Thoracic aorta (tissue), 2 donors: ENCODE measurements at regions not wholly inside any gene's neighbourhood (a gene's known extent, or its start where the extent isn't known, plus 50 kb on each side); places are given as distances from the start of the nearest gene placed in this dataset.

ENCODE experiments used
- ATAC-seq: fragments of 150-250 bp; one replicate; pipeline ENCODE4 v1.8.0; 2017; ENCODE audit warnings: low read depth; ENCODE audit not compliant: insufficient number of reproducible peaks, low FRiP score
- DNase-seq: peaks from one replicate; pipeline ENCODE4 v3.0.0-alpha.2; 2020; ENCODE audit warnings: low spot score
- H3K27ac ChIP-seq, 2 donors: fragments of 200-600 bp; sonication (generic); 1 replicate in 1 of 2; 2 replicates in 1 of 2; pipeline ENCODE4 v1.5.1; 2016; ENCODE audit warnings: mild to moderate bottlenecking in 2 of 2, moderate library complexity in 2 of 2
- H3K27me3 ChIP-seq: fragments of 200-600 bp; sonication (generic); replicated peaks from 2 replicates; pipeline ENCODE4 v1.6.0; 2016; ENCODE audit warnings: mild to moderate bottlenecking; ENCODE audit not compliant: insufficient read depth
- H3K36me3 ChIP-seq: fragments of 200-600 bp; sonication (generic); one replicate; pipeline ENCODE4 v1.5.1; 2016
- H3K4me1 ChIP-seq, 2 donors: fragments of 200-600 bp; sonication (generic); 1 replicate in 1 of 2; 2 replicates in 1 of 2; pipeline versions ENCODE4 v1.5.1 to v1.6.0; 2016; ENCODE audit warnings: low read depth in 2 of 2, mild to moderate bottlenecking in 1 of 2; ENCODE audit not compliant: control insufficient read depth in 1 of 2
- H3K4me3 ChIP-seq: fragments of 200-600 bp; sonication (generic); 2 replicates; pipeline ENCODE4 v1.5.1; 2016; ENCODE audit warnings: mild to moderate bottlenecking
- H3K9me3 ChIP-seq: fragments of 200-600 bp; sonication (generic); 2 replicates; pipeline ENCODE4 v1.5.1; 2016
- TF ChIP-seq, protein P1 (sequence below): fragments of 200-600 bp; sonication (generic); IDR thresholded peaks from one replicate; pipeline ENCODE4 v1.5.1; 2019; ENCODE audit warnings: antibody characterized with exemption

DNA sequence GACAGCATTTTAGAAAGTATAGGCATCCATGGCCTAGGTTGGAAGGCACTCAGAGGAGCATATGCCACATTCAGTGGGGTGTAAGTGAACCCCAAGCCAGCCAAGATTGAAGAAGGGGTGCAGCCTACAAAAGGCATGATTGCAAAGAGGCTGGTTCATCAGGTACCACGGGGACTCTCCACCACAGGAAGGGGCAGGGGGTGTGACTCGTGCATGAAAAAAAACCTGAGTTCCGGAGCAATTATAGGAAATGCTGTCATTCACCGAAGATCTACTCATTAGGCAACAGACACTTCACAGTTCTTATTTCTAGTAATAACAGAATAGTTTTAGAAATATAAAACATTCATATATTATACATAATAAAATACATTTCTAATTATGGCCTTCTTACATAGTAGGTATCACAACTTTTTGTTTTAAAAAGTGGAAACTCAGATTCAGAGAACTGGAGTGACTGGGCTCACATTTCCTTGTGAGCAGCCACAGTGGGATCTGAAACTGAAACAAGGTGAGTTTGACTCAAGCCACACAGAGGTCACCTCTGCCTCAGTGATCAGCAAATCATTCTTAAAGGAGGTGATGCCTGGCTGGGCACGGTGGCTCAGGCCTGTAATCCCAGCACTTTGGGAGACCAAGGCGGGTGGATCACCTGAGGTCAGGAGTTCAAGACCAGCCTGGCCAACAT lies 188.4 kb upstream of the GYPC start:
- Histone ChIP-seq H3K36me3 (no peaks in the 10 kb centered on the region), H3K4me3 (no peak overlapping the region), H3K4me1 (no peaks in the 10 kb centered on the region), H3K9me3 (no peaks in the 10 kb centered on the region), H3K27me3 (no peaks in the 10 kb centered on the region), H3K27ac (no peak overlapping the region)
- TF ChIP-seq, protein P1, sequence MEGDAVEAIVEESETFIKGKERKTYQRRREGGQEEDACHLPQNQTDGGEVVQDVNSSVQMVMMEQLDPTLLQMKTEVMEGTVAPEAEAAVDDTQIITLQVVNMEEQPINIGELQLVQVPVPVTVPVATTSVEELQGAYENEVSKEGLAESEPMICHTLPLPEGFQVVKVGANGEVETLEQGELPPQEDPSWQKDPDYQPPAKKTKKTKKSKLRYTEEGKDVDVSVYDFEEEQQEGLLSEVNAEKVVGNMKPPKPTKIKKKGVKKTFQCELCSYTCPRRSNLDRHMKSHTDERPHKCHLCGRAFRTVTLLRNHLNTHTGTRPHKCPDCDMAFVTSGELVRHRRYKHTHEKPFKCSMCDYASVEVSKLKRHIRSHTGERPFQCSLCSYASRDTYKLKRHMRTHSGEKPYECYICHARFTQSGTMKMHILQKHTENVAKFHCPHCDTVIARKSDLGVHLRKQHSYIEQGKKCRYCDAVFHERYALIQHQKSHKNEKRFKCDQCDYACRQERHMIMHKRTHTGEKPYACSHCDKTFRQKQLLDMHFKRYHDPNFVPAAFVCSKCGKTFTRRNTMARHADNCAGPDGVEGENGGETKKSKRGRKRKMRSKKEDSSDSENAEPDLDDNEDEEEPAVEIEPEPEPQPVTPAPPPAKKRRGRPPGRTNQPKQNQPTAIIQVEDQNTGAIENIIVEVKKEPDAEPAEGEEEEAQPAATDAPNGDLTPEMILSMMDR, result no peak
- ATAC-seq, result no peak
- no peak for DNase-seq

DNA sequence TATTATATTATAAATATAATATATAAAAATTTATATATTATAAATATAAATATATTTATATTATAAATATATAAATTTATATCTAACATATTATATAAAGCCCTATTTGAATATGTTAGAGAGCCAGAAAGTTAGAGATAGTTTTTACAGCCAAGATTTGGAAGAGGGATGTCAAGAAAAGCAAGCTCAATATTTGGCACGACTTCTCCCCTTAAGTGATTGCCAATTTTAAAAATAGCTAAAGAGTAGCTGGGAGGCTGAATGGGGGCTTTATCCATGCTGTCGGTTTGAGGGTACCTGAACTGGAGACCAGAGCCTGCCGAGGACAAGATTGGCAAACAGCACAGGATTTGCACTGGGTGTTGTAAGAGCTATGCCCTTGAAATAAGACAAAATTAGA lies 180.9 kb upstream of the GYPC start:
- TF ChIP-seq, protein P1, result no peak
- H3K27ac ChIP-seq, result no peak overlapping the region
- no peak for DNase-seq
- H3K27me3 ChIP-seq, result no peaks in the 10 kb centered on the region
- H3K9me3 ChIP-seq, result no peaks in the 10 kb centered on the region
- H3K36me3 ChIP-seq, result no peaks in the 10 kb centered on the region
- no peaks in the 10 kb centered on the region for H3K4me1 ChIP-seq
- ATAC-seq, result no peak
- H3K4me3 ChIP-seq, result no peak overlapping the region

DNA sequence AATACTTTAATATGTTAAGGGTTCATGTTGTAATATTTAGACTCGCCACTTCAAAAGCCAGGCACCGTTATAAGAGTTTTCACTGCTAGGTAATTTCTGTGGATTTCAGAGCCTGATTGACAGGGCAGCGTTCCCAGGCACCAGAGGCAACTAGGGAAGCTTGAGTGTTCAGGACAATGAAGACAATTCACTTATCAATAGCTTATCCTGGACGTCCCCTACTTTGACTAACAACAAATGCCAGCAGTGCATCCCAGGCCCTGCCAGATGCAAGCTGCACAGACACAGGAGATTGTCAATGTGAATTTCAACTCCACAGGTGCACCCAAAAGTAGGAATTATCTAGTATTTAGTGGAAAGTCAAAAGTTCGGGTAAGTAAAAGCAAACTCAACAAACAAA lies 179.3 kb upstream of the GYPC start:
- no peaks in the 10 kb centered on the region for H3K9me3 ChIP-seq
- H3K27ac ChIP-seq, result no peak overlapping the region
- DNase-seq, result no peak
- no peaks in the 10 kb centered on the region for H3K27me3 ChIP-seq
- H3K4me1 ChIP-seq, result no peaks in the 10 kb centered on the region
- TF ChIP-seq, protein P1, result no peak
- no peaks in the 10 kb centered on the region for H3K36me3 ChIP-seq
- no peak overlapping the region for H3K4me3 ChIP-seq
- ATAC-seq, result no peak

DNA sequence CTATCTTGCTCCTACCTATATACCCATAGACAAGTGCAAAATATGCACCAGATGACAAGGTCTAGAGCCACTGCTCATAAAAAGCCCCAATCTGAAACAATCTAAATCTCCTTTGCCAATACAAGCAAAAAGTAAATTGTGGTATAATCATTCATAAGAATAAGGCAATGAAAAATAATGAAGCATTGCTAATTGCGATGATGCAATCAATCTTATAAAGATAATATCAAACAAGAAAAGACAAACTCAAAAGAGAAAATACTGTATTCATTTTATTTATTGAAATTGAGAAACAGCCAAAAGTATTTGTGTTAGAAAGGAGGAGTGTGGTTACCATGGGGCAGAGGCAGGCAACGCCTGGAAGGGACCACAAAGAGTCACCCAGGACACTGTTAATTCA lies 175.9 kb upstream of the GYPC start:
- DNase-seq, result no peak
- Histone ChIP-seq H3K27me3 (no peaks in the 10 kb centered on the region), H3K9me3 (no peaks in the 10 kb centered on the region), H3K36me3 (no peaks in the 10 kb centered on the region), H3K4me1 (no peaks in the 10 kb centered on the region), H3K27ac (no peak overlapping the region), H3K4me3 (no peak overlapping the region)
- ATAC-seq, result no peak
- TF ChIP-seq, protein P1, result no peak

DNA sequence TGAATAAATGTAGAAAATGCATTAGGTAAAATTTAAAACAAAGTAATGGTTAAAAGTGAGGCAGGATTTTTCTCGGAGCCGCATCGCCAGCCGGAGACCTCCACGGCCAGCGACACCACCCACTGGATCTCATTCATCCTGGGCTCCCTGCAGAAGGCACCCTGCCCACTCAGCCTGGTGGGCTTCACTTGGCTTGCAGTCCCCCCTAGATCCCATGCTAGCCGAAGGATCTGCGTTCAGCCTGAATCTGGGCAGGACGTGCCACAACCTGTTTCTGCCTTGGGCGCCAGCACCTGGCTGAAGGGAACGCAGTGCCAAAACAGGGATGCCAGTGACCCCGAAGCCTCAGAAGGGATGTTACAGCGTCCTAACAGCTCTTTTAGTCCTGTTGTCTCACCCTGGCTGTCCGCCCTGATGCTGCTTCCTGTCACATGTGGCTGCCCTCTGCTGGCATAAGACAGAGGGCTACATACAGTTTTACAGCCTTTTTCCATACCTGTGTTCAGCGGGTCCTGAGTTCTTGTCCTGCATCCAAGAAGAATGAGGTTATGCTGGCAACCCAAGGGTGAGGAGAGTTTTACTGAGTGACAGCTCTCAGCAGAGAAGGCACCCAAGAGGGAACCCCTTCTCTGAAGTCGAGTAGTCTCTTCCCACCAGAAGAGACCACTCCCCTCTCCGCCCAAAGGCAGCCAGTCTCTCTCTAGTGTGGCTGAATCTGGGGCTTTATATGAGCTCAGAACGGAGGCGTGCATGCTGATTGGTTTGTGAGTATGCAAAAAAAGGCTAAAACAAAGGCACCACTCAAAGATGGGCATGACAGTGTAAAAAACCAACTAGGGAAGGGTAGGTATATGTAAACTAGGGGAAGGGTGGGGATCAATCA lies 173.1 kb upstream of the GYPC start:
- H3K4me1 ChIP-seq, result no peaks in the 10 kb centered on the region
- no peaks in the 10 kb centered on the region for H3K27me3 ChIP-seq
- ATAC-seq (no peak), DNase-seq (no peak)
- no peaks in the 10 kb centered on the region for H3K9me3 ChIP-seq
- H3K4me3 ChIP-seq, result no peak overlapping the region
- H3K36me3 ChIP-seq, result no peaks in the 10 kb centered on the region
- H3K27ac ChIP-seq, result no peak overlapping the region
- TF ChIP-seq, protein P1, result no peak
